Right lobe of liver (tissue), 4 donors: ENCODE measurements at regions not wholly inside any gene's neighbourhood (a gene's known extent, or its start where the extent isn't known, plus 50 kb on each side); places are given as distances from the start of the nearest gene placed in this dataset.

Experiments used
- CTCF ChIP-seq, 4 donors: fragments of 200-600 bp in 3 of 4; fragments of 450-650 bp in 1 of 4; IDR thresholded peaks; one replicate each; pipeline versions ENCODE4 v1.5.1 to v1.8.0; 2016 to 2022; ENCODE audit warnings: antibody characterized with exemption in 4 of 4, mild to moderate bottlenecking in 2 of 4
- POLR2A ChIP-seq: fragments of 450-650 bp; IDR thresholded peaks from one replicate; pipeline ENCODE4 v1.6.1; 2017; ENCODE audit warnings: antibody characterized with exemption, mild to moderate bottlenecking
- donor health status: DM: no; HTN: no; CAD: no.
- donor health status: DM: no; HTN: no; CAD: no.
- donor health status: DM: no; HTN: yes; CAD: no.

GRCh38 chr1:110283677-110284076 is 55.5 kb upstream of the RBM15 start:
- no peak for TF ChIP-seq CTCF (IDR thresholded peaks at IDR 0.05)
- TF ChIP-seq POLR2A = no peak
